ENCODE measurements at regions not wholly inside any gene's neighbourhood (a gene's known extent, or its start where the extent isn't known, plus 50 kb on each side); places are given as distances from the start of the nearest gene placed in this dataset.
"Not testable (repeated sequence)": the region's sequence is repeated elsewhere in the genome, so short reads cannot be mapped to it uniquely, and the experiment has no call there.

DNA sequence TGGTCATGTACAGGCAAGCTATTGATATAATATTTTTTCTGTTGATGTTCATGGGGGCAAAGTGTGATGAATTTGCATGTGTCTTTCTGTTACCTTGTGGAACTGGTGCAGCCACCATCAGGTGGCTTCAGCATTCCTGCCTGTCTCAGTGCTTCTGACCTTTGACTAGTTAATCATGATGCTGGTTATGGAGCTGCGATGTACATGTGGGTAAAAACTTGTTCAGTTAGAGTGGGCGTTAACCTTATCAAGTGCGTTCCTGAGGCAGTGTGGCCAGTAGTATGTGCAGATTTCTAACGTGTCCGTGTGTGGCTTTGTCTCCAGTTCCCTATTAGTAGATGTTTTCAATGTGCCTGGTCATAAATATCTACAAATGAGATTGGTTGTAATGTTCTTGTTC lies 127.4 kb upstream of the ZSWIM2 start:
- DNase-seq (ENCODE audit: low read depth) = no peak
- no peak overlapping the region for H3K4me3 ChIP-seq (ENCODE audit: control insufficient read depth, low read depth, low read length)
- TF ChIP-seq, protein P1, sequence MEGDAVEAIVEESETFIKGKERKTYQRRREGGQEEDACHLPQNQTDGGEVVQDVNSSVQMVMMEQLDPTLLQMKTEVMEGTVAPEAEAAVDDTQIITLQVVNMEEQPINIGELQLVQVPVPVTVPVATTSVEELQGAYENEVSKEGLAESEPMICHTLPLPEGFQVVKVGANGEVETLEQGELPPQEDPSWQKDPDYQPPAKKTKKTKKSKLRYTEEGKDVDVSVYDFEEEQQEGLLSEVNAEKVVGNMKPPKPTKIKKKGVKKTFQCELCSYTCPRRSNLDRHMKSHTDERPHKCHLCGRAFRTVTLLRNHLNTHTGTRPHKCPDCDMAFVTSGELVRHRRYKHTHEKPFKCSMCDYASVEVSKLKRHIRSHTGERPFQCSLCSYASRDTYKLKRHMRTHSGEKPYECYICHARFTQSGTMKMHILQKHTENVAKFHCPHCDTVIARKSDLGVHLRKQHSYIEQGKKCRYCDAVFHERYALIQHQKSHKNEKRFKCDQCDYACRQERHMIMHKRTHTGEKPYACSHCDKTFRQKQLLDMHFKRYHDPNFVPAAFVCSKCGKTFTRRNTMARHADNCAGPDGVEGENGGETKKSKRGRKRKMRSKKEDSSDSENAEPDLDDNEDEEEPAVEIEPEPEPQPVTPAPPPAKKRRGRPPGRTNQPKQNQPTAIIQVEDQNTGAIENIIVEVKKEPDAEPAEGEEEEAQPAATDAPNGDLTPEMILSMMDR (conservative IDR thresholded peaks at IDR 0.05; ENCODE audit: control insufficient read depth, insufficient read depth, low read depth, low read length) = no peak

DNA sequence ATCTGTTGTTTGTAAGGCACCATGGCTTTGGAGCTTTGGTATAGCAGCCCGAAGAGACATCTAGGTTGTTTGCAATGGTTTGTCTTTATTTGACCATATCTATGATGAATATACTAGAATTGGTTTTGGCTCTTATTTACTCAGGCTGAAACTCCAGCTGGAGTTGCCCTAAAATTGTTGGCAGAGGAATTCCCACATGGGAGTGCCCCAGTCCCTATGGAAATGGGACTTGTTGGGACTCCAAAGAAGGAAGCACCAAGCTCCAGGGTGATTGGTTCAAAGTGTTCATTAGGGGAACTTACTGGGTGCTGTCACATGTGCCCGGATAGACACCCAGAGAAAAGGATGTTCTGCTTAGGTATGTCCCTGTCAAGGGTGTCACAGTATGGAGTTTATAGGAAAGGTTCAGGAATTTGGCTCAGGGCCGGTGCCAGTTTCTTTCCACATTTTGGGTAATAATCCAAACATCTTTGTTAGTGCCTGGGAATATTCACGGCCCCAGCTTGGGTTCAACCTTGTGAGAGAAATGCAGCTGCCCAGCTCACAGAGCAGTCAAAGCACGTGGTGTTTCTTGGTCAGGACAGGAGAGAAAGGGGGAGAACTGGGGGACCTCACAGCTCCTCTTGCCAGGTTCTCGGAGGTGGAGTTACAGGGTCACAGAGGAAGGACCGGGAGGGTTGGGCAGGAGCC lies 123.5 kb upstream of the ZSWIM2 start:
- TF ChIP-seq, protein P1 (conservative IDR thresholded peaks at IDR 0.05; ENCODE audit: control insufficient read depth, insufficient read depth, low read depth, low read length) = no peak
- DNase-seq (ENCODE audit: low read depth) = no peak
- no peak overlapping the region for H3K4me3 ChIP-seq (ENCODE audit: control insufficient read depth, low read depth, low read length)

DNA sequence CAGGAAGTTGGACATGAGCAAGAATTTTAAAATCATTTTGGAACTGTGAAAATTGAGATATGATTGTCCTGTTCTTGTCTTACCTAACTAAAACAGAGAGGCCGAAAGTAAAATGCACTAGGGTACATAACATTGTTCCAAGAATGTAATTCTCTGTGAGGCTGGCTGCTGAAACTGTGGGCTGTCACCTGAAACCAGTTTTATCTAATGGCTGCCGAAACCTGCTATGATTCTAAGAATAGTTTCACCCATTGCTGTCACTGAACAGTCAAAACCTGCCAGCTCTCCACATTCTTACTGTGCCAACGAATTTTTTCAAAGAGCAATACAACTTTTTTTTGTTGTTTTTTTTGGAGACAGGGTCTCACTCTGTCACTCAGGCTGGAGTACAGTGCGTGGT lies 119.3 kb upstream of the ZSWIM2 start:
- H3K4me3 ChIP-seq (ENCODE audit: control insufficient read depth, low read depth, low read length) = no peak overlapping the region
- TF ChIP-seq, protein P1 (conservative IDR thresholded peaks at IDR 0.05; ENCODE audit: control insufficient read depth, insufficient read depth, low read depth, low read length) = no peak
- DNase-seq (ENCODE audit: low read depth) = no peak

DNA sequence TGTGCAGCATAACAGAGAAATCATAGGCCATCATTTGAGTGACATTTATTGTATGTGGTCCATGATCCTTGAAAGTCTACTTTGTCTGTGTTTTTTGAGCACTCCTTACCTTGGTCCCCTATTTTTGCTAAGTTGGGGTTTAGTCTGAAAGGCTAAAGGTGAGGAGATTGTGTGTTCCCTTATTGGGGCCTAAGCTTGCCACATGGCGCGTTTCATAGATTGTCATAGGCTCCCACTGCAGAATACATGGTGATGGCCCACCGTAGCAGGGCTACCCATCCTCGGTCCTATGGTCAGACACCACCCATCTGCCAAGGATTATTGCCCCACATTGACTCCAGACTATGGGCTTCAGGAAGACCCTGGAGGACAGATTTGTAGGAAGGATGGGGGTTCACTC lies 117.0 kb upstream of the ZSWIM2 start:
- TF ChIP-seq, protein P1 (conservative IDR thresholded peaks at IDR 0.05; ENCODE audit: control insufficient read depth, insufficient read depth, low read depth, low read length) = no peak
- DNase-seq (ENCODE audit: low read depth) = no peak
- H3K4me3 ChIP-seq (ENCODE audit: control insufficient read depth, low read depth, low read length) = no peak overlapping the region

DNA sequence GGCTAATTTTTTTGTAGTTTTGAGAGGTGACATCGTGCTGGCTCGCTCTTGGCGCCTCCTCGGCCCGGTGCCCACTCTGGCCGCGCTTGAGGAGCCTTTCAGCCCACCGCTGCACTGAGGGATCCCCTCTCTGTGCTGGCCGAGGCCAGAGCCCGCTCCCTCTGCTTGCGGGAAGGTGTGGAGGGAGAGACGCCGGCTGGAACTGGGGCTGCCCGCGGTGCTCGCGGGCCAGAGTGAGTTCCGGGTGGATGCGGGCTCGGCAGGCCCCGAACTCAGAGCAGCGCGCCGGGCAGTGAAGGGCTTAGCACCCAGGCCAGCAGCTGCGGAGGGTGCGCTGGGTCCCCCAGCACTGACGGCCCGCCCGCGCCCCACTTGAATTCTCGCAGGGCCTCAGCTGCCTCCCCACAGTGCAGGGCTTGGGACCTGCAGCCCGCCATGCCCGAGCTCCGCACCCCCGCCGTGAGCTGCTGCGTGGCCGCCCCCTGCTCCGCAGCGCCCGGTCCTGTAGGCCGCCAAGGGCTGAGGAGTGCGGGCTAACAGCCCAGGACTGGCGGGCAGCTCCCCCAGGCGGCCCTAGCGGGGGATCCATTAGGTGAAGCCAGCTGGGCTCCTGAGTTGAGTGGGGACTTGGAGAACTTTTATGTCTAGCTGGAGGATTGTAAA lies 113.2 kb upstream of the ZSWIM2 start:
- DNase-seq (ENCODE audit: low read depth) = no peak
- TF ChIP-seq, protein P1 (conservative IDR thresholded peaks at IDR 0.05; ENCODE audit: control insufficient read depth, insufficient read depth, low read depth, low read length) = no peak
- H3K4me3 ChIP-seq (ENCODE audit: control insufficient read depth, low read depth, low read length) = no peak overlapping the region

DNA sequence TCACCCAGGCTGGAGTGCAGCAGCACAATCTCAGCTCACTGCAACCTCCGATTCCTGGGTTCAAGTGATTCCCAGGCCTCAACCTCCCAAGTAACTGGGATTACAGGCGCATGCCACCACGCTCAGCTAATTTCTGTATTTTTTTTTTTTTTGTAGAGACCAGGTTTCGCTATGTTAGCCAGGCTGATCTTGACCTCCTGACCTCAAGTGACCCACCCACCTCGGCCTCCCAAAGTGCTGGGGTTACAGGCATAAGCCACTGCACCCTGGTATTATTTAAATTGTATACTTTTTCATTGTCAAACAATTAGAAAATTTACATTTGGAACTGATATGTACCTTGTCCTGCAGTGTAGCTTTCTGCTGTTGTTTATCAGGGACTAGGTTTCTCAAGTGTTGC lies 111.3 kb upstream of the ZSWIM2 start:
- H3K4me3 ChIP-seq (ENCODE audit: control insufficient read depth, low read depth, low read length); DNase-seq (ENCODE audit: low read depth): not testable (repeated sequence)

DNA sequence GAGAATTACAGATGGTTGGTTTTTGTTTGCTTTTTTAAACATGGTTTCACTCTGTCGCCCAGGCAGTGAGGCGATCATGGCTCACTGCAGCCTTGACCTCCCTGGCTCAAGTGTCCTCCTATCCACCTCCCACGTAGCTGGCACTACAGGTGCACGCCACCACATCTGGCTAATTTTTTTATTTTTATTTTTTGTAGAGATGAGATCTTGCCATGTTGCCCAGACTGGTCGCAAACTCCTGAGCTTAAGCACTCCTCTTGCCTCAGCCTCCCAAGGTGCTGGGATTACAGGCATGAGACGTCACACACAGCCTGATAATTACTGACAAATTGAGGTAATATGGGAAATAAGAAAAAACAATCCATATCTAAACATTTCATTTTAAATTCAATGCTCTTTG lies 110.5 kb upstream of the ZSWIM2 start:
- H3K4me3 ChIP-seq (ENCODE audit: control insufficient read depth, low read depth, low read length) = no peak overlapping the region
- DNase-seq (ENCODE audit: low read depth) = no peak
- TF ChIP-seq, protein P1 (conservative IDR thresholded peaks at IDR 0.05; ENCODE audit: control insufficient read depth, insufficient read depth, low read depth, low read length) = no peak
